ENCODE measurements at regions not wholly inside any gene's neighbourhood (a gene's known extent, or its start where the extent isn't known, plus 50 kb on each side); places are given as distances from the start of the nearest gene placed in this dataset.
"Not testable (repeated sequence)": the region's sequence is repeated elsewhere in the genome, so short reads cannot be mapped to it uniquely, and the experiment has no call there.

- no peaks in the 10 kb centered on the region for H3K9me3 Mint-ChIP-seq
- Histone ChIP-seq H3K4me1 (ENCODE audit: control insufficient read depth in 2 of 2, insufficient read depth in 2 of 2, low read length in 2 of 2) (no peaks in the 10 kb centered on the region), H3K9me3 (ENCODE audit: control insufficient read depth in 2 of 3, low read length in 3 of 3) (no peaks in the 10 kb centered on the region), H3K4me3 (ENCODE audit: low read length) (no peak overlapping the region), H3K27ac (ENCODE audit: low read depth, low read length) (no peak overlapping the region), H3K27me3 (ENCODE audit: control insufficient read depth in 2 of 2, insufficient read depth in 2 of 2, low read length in 2 of 2) (no peaks in the 10 kb centered on the region), H3K36me3 (ENCODE audit: control insufficient read depth in 2 of 3, insufficient read depth in 3 of 3, low read length in 3 of 3) (no peaks in the 10 kb centered on the region)
- H3K4me1 Mint-ChIP-seq, result no peaks in the 10 kb centered on the region
- ATAC-seq (no peak), DNase-seq (no peak)
- no peaks in the 10 kb centered on the region for H3K36me3 Mint-ChIP-seq
- intact Hi-C loops (cut with micrococcal nuclease), result no loop called here
- ChIA-PET POLR2A (no interaction called here), CTCF (no interaction called here)
- no peak overlapping the region for H3K4me3 Mint-ChIP-seq
- H3K27me3 Mint-ChIP-seq, result peaks cover 0 to 5% (median 0%) of the 10 kb centered on the region in 5 donors
- no peak overlapping the region for H3K27ac Mint-ChIP-seq
These were observed 426.7 kb downstream of the SOX2 start for GRCh38 chr3:182138393-182138792.

DNA sequence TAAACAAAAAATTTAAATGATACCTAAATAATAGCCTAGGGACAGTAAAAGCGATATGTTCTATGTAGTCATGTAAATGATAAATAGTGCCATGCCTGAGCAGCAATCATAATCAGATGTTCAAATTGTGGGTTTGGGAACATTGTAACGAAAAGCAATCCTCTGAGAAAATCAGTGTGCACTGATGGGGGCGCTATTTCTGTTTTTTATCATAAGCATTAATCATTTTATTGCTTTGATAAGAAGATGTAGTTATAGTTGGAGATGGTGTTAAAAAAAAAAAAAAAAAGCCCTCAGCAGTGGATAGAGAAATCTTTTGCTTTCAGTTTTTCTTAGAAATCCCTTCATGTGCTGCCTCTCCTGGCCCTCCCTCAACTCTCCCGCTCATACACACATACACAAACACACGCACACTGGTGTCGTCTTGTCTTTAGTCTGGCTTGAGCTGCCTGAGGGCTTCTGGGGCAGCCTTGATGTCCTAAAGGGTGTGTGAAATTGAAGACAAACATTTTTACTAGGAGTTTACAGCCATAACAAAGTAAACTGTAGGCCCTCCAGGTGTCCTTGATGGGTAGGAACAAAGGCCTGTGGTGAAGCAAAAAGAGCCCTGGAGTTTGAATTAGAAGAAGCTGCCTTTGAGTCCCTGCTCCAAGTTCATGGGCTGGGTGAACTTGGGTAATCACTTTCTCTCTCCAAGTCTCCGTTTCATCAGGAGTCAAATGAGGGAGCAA is 428.1 kb downstream of the SOX2 start:
- CTCF ChIA-PET, result no interaction called here
- Histone ChIP-seq H3K27ac (ENCODE audit: low read depth, low read length) (no peak overlapping the region), H3K9me3 (ENCODE audit: control insufficient read depth in 2 of 3, low read length in 3 of 3) (no peaks in the 10 kb centered on the region), H3K27me3 (ENCODE audit: control insufficient read depth in 2 of 2, insufficient read depth in 2 of 2, low read length in 2 of 2) (no peaks in the 10 kb centered on the region), H3K4me3 (ENCODE audit: low read length) (no peak overlapping the region), H3K4me1 (ENCODE audit: control insufficient read depth in 2 of 2, insufficient read depth in 2 of 2, low read length in 2 of 2) (no peaks in the 10 kb centered on the region), H3K36me3 (ENCODE audit: control insufficient read depth in 2 of 3, insufficient read depth in 3 of 3, low read length in 3 of 3) (no peaks in the 10 kb centered on the region)
- ATAC-seq, result no peak
- intact Hi-C loops (cut with micrococcal nuclease), result no loop called here
- H3K4me1 Mint-ChIP-seq, result no peaks in the 10 kb centered on the region
- no peak overlapping the region for H3K27ac Mint-ChIP-seq
- peaks cover 0 to 5% (median 0%) of the 10 kb centered on the region in 5 donors for H3K27me3 Mint-ChIP-seq
- POLR2A ChIA-PET, result no interaction called here
- no peaks in the 10 kb centered on the region for H3K36me3 Mint-ChIP-seq
- no peak overlapping the region for H3K4me3 Mint-ChIP-seq
- no peak for DNase-seq
- H3K9me3 Mint-ChIP-seq, result no peaks in the 10 kb centered on the region

DNA sequence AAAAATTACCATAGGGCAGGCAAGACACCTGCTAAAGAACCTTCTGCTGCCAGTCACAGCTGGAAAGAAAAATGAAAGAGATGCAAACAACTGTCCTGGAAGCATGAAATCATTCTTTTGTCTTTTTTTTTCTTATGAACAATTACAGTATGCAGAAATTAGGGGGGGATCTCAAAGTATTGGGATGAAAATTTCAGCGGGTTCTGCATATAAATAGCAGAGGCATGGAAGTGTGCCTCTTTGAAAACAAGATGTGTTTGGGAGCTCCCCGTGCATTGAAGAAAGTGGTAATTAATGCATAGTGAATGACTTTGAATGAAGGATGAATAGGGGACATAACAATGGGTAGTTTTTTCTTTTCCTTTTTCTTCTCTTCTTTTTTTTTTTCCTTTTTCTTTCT is 431.2 kb downstream of the SOX2 start:
- Mint-ChIP-seq H3K36me3 (no peaks in the 10 kb centered on the region), H3K27me3 (no peaks in the 10 kb centered on the region), H3K27ac (no peak overlapping the region), H3K4me3 (no peak overlapping the region), H3K4me1 (no peaks in the 10 kb centered on the region), H3K9me3 (peaks cover 0 to 4% (median 0%) of the 10 kb centered on the region in 11 donors)
- Histone ChIP-seq H3K36me3 (ENCODE audit: control insufficient read depth in 2 of 3, insufficient read depth in 3 of 3, low read length in 3 of 3) (no peaks in the 10 kb centered on the region), H3K4me1 (ENCODE audit: control insufficient read depth in 2 of 2, insufficient read depth in 2 of 2, low read length in 2 of 2) (no peaks in the 10 kb centered on the region), H3K4me3 (ENCODE audit: low read length) (no peak overlapping the region), H3K9me3 (ENCODE audit: control insufficient read depth in 2 of 3, low read length in 3 of 3) (no peaks in the 10 kb centered on the region), H3K27me3 (ENCODE audit: control insufficient read depth in 2 of 2, insufficient read depth in 2 of 2, low read length in 2 of 2) (no peaks in the 10 kb centered on the region), H3K27ac (ENCODE audit: low read depth, low read length) (no peak overlapping the region)
- CTCF ChIA-PET, result no interaction called here
- DNase-seq (no peak), ATAC-seq (no peak)
- POLR2A ChIA-PET, result no interaction called here
- intact Hi-C loops (cut with micrococcal nuclease), result no loop called here

DNA sequence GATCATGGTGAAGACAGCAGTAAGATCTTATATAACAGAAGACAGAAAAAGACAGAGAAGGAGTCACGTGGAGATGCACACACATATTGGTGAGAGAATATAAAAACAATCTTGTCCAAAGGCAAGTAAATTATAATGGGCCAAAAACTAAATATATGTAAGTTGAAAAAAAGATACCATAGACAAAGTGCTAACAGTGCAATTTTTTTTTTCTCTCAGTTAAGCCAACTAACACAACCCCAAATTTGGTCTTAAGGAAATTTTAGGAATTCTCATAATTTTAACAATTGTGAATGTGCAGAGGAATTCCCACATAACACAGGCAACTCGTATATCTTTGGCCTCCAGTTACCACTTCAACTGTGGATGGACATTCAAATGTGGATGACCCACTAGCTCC is 432.2 kb downstream of the SOX2 start:
- peaks cover 0 to 4% (median 0%) of the 10 kb centered on the region in 11 donors for H3K9me3 Mint-ChIP-seq

DNA sequence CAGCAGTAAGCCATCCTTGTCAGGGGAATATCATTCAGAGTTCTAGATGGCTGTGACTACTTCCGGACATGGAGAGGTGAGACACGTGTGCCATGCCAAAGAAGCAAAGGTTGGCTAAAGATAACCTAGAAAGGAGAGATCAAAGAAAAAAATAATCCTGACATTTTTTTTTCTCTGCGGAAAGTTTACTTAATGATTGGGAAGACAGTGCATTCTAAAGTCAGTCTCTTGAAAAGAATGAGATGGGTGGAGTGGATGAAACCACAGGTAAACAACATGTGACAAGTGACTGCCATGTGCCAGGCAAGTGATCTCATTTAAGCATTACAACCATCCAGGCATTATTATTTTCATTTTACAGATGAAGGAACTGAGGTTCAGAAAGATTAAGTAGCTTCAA is 436.6 kb downstream of the SOX2 start:
- intact Hi-C loops (cut with micrococcal nuclease), result no loop called here
- CTCF ChIA-PET, result no interaction called here

More for the DNA sequence above, 432.2 kb downstream of the SOX2 start:
- Mint-ChIP-seq H3K27ac (no peak overlapping the region), H3K27me3 (no peaks in the 10 kb centered on the region), H3K4me1 (no peaks in the 10 kb centered on the region), H3K4me3 (no peak overlapping the region), H3K36me3 (no peaks in the 10 kb centered on the region)
- Histone ChIP-seq H3K4me1 (ENCODE audit: control insufficient read depth in 2 of 2, insufficient read depth in 2 of 2, low read length in 2 of 2) (no peaks in the 10 kb centered on the region), H3K4me3 (ENCODE audit: low read length) (no peak overlapping the region), H3K9me3 (ENCODE audit: control insufficient read depth in 2 of 3, low read length in 3 of 3) (no peaks in the 10 kb centered on the region), H3K27ac (ENCODE audit: low read depth, low read length) (no peak overlapping the region), H3K27me3 (ENCODE audit: control insufficient read depth in 2 of 2, insufficient read depth in 2 of 2, low read length in 2 of 2) (no peaks in the 10 kb centered on the region), H3K36me3 (ENCODE audit: control insufficient read depth in 2 of 3, insufficient read depth in 3 of 3, low read length in 3 of 3) (no peaks in the 10 kb centered on the region)
- CTCF ChIA-PET, result interaction anchor here (0.7 kb wide), 1 partner anchor 11 kb away, joined by 5 read pairs; no protein-coding TSS in a partner anchor
- ATAC-seq (no peak), DNase-seq (no peak)
- intact Hi-C loops (cut with micrococcal nuclease), result no loop called here
- POLR2A ChIA-PET, result no interaction called here

DNA sequence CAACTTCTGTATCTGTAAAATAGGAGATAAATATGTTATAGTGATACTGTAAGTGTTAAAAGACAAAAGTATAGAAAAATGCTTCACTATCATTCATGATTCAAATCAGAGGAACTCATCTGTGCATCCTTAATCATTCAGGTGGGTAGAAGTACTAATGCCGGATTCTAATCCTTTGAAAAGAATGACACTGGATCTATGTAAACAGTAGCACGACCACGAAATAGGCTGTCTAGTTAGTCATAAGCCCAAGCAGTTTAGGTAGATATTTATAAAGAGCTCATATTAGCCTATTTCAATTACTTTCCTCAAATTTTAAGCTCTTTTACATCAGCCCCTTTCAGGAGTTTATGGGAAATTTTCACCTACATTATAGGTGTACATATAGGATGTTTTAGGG is 437.9 kb downstream of the SOX2 start:
- Histone ChIP-seq H3K27me3 (ENCODE audit: control insufficient read depth in 2 of 2, insufficient read depth in 2 of 2, low read length in 2 of 2) (no peaks in the 10 kb centered on the region), H3K4me3 (ENCODE audit: low read length) (no peak overlapping the region), H3K27ac (ENCODE audit: low read depth, low read length) (no peak overlapping the region), H3K36me3 (ENCODE audit: control insufficient read depth in 2 of 3, insufficient read depth in 3 of 3, low read length in 3 of 3) (no peaks in the 10 kb centered on the region), H3K9me3 (ENCODE audit: control insufficient read depth in 2 of 3, low read length in 3 of 3) (no peaks in the 10 kb centered on the region), H3K4me1 (ENCODE audit: control insufficient read depth in 2 of 2, insufficient read depth in 2 of 2, low read length in 2 of 2) (no peaks in the 10 kb centered on the region)
- no peak overlapping the region for H3K4me3 Mint-ChIP-seq
- DNase-seq, result no peak
- H3K36me3 Mint-ChIP-seq, result no peaks in the 10 kb centered on the region
- no peaks in the 10 kb centered on the region for H3K4me1 Mint-ChIP-seq
- POLR2A ChIA-PET, result no interaction called here
- H3K9me3 Mint-ChIP-seq, result peaks cover 0 to 30% (median 11%) of the 10 kb centered on the region in 11 donors
- CTCF ChIA-PET, result no interaction called here
- intact Hi-C loops (cut with micrococcal nuclease), result no loop called here
- H3K27me3 Mint-ChIP-seq, result no peaks in the 10 kb centered on the region
- H3K27ac Mint-ChIP-seq, result no peak overlapping the region
- no peak for ATAC-seq

More for the DNA sequence above, 436.6 kb downstream of the SOX2 start:
- ATAC-seq (no peak), DNase-seq (no peak)
- Mint-ChIP-seq H3K27ac (no peak overlapping the region), H3K4me1 (no peaks in the 10 kb centered on the region), H3K27me3 (no peaks in the 10 kb centered on the region), H3K36me3 (no peaks in the 10 kb centered on the region), H3K9me3 (peaks cover 0 to 22% (median 8%) of the 10 kb centered on the region in 11 donors), H3K4me3 (no peak overlapping the region)
- no peaks in the 10 kb centered on the region for H3K27me3 ChIP-seq (ENCODE audit: control insufficient read depth in 2 of 2, insufficient read depth in 2 of 2, low read length in 2 of 2)
- no peaks in the 10 kb centered on the region for H3K36me3 ChIP-seq (ENCODE audit: control insufficient read depth in 2 of 3, insufficient read depth in 3 of 3, low read length in 3 of 3)
- no peak overlapping the region for H3K4me3 ChIP-seq (ENCODE audit: low read length)
- POLR2A ChIA-PET, result no interaction called here
- no peaks in the 10 kb centered on the region for H3K9me3 ChIP-seq (ENCODE audit: control insufficient read depth in 2 of 3, low read length in 3 of 3)
- H3K4me1 ChIP-seq (ENCODE audit: control insufficient read depth in 2 of 2, insufficient read depth in 2 of 2, low read length in 2 of 2), result no peaks in the 10 kb centered on the region
- H3K27ac ChIP-seq (ENCODE audit: low read depth, low read length), result no peak overlapping the region

- ATAC-seq; CTCF ChIA-PET; intact Hi-C loops (cut with micrococcal nuclease); DNase-seq; H3K36me3 Mint-ChIP-seq; H3K4me3 Mint-ChIP-seq; H3K27ac ChIP-seq (ENCODE audit: low read depth, low read length); H3K9me3 ChIP-seq (ENCODE audit: control insufficient read depth in 2 of 3, low read length in 3 of 3); POLR2A ChIA-PET; H3K4me3 ChIP-seq (ENCODE audit: low read length); H3K36me3 ChIP-seq (ENCODE audit: control insufficient read depth in 2 of 3, insufficient read depth in 3 of 3, low read length in 3 of 3); H3K27me3 ChIP-seq (ENCODE audit: control insufficient read depth in 2 of 2, insufficient read depth in 2 of 2, low read length in 2 of 2); H3K4me1 Mint-ChIP-seq; H3K27ac Mint-ChIP-seq; H3K4me1 ChIP-seq (ENCODE audit: control insufficient read depth in 2 of 2, insufficient read depth in 2 of 2, low read length in 2 of 2); H3K27me3 Mint-ChIP-seq: not testable (repeated sequence)
- peaks cover 0 to 27% (median 9%) of the 10 kb centered on the region in 11 donors for H3K9me3 Mint-ChIP-seq
These were observed 444.6 kb downstream of the SOX2 start for GRCh38 chr3:182156326-182156725.

Data from naive thymus-derived CD4-positive, alpha-beta T cell (primary cell).